SK-N-SH treated with all-trans-retinoic acid at 6 μM for 48 hours (cell line): ENCODE measurements at regions not wholly inside any gene's neighbourhood (a gene's known extent, or its start where the extent isn't known, plus 50 kb on each side); places are given as distances from the start of the nearest gene placed in this dataset.

Source experiments
- ATAC-seq: fragments of 200-7000 bp; cut with Tn5 transposase; 3 replicates; pipeline ENCODE4 v1.9.1; 2020; ENCODE audit warnings: mild to moderate bottlenecking, moderate library complexity
- ARNTL ChIP-seq: fragments of 450-650 bp; formaldehyde crosslinking; IDR thresholded peaks from 2 replicates; pipeline ENCODE4 v1.5.0; 2020; ENCODE audit warnings: low read depth, mild to moderate bottlenecking, moderate library complexity, borderline replicate concordance
- BACH2 ChIP-seq: fragments of 250-450 bp; sonication (Bioruptor Pico); IDR thresholded peaks from 2 replicates; pipeline ENCODE4 v1.9.0; 2021; ENCODE audit warnings: mild to moderate bottlenecking, borderline replicate concordance
- ESRRG ChIP-seq: fragments of 250-450 bp; sonication (Bioruptor Pico); IDR thresholded peaks from 2 replicates; pipeline ENCODE4 v1.6.1; 2021; ENCODE audit warnings: mild to moderate bottlenecking
- ISL1 ChIP-seq: fragments of 250-450 bp; sonication (Bioruptor Pico); IDR thresholded peaks from 2 replicates; pipeline ENCODE4 v2.1.2; 2022; ENCODE audit warnings: mild to moderate bottlenecking, moderate library complexity
- OSR1 ChIP-seq: fragments of 250-450 bp; sonication (Bioruptor Pico); IDR thresholded peaks from 2 replicates; pipeline ENCODE4 v1.8.0; 2022; ENCODE audit warnings: moderate library complexity, mild to moderate bottlenecking, inconsistent platforms
- PPARA ChIP-seq: fragments of 250-450 bp; sonication (Bioruptor Pico); IDR thresholded peaks from 2 replicates; pipeline ENCODE4 v1.5.0; 2020; ENCODE audit warnings: mild to moderate bottlenecking, borderline replicate concordance
- RARB ChIP-seq: fragments of 250-450 bp; sonication (Bioruptor Pico); IDR thresholded peaks from 2 replicates; pipeline ENCODE4 v1.8.0; 2021; ENCODE audit warnings: mild to moderate bottlenecking, moderate library complexity
- SNAI2 ChIP-seq: fragments of 250-450 bp; sonication (Bioruptor Pico); IDR thresholded peaks from 2 replicates; pipeline ENCODE4 v1.5.0; 2020; ENCODE audit warnings: mild to moderate bottlenecking, moderate library complexity
- TCF4 ChIP-seq: fragments of 250-450 bp; sonication (Bioruptor Pico); IDR thresholded peaks from 2 replicates; pipeline ENCODE4 v1.8.0; 2021; ENCODE audit warnings: mild to moderate bottlenecking, moderate library complexity, borderline replicate concordance
- ZC3H10 ChIP-seq: fragments of 250-450 bp; sonication (Bioruptor Pico); IDR thresholded peaks from 2 replicates; pipeline ENCODE4 v1.5.1; 2021; ENCODE audit warnings: mild to moderate bottlenecking, moderate library complexity
- ZFP30 ChIP-seq: fragments of 450-650 bp; formaldehyde crosslinking; IDR thresholded peaks from 2 replicates; pipeline ENCODE4 v1.5.0; 2022; ENCODE audit warnings: mild to moderate bottlenecking, moderate library complexity
- ZNF70 ChIP-seq: fragments of 450-650 bp; formaldehyde crosslinking; IDR thresholded peaks from 2 replicates; pipeline ENCODE4 v1.5.0; 2020; ENCODE audit warnings: mild to moderate bottlenecking, moderate library complexity
- ZNF8 ChIP-seq: fragments of 450-650 bp; formaldehyde crosslinking; IDR thresholded peaks from 2 replicates; pipeline ENCODE4 v1.5.0; 2020; ENCODE audit warnings: mild to moderate bottlenecking, moderate library complexity
- TF ChIP-seq, protein P1 (sequence below): fragments of 250-450 bp; sonication (Bioruptor Pico); IDR thresholded peaks from 2 replicates; pipeline ENCODE4 v1.5.0; 2020; ENCODE audit warnings: mild to moderate bottlenecking, moderate library complexity
- TF ChIP-seq, protein P2 (sequence below): fragments of 250-450 bp; sonication (Bioruptor Pico); IDR thresholded peaks from 2 replicates; pipeline ENCODE4 v1.5.1; 2021; ENCODE audit warnings: mild to moderate bottlenecking, moderate library complexity
- TF ChIP-seq, protein P3 (sequence below): fragments of 250-450 bp; sonication (Bioruptor Pico); IDR thresholded peaks from 2 replicates; pipeline ENCODE4 v1.5.1; 2020; ENCODE audit warnings: low read depth, mild to moderate bottlenecking, moderate library complexity
- TF ChIP-seq, protein P4 (sequence below): fragments of 250-450 bp; sonication (Bioruptor Pico); IDR thresholded peaks from 2 replicates; pipeline ENCODE4 v1.8.0; 2020; ENCODE audit warnings: mild to moderate bottlenecking, moderate library complexity, borderline replicate concordance

DNA sequence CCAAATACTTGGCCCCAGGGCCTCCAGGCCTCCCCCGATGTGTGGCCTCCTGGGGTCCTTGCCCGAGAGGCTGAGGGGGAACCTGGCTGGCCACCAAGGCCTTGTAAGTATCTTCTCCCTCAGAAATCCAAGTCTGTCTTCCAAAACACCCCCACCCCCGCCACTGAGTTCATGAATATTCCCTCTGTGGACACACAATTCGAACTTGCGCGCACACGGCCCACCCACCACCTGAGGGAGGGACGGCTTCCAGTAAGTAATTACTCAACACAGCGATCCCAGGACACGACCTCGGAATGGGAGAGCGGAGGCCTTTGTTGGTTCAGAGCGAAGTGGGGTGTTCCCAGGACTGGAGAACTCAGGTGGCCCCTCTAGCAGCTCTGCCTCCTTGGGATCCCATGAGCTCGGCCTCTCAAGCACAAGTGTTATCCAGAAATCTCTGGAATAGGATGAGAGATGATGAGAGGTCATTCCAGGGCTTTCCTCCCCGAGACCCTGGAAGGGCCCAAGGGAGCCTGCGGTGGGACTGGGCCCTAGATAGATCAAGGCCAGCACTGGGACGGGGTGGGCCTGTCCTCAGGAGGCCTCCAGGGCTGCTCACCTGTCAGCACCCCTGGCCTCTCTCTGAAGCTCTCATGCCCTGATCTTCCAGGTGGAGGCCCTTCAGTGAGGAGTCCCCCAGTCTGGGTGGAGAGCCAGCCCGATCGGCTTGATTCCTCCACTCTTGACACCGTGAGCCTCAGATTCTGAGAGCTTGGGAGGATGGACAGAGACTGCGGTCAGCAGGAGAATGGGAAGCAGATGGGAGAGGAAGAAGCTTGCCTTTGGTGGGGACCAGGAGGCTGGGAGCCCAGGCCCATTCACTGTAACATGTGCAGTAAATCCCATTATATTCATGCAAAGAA lies 219.0 kb upstream of the RTL1 start:
- no peak for TF ChIP-seq PPARA (CRISPR knock-in tag)
- TF ChIP-seq ZNF8 (CRISPR knock-in tag) = no peak
- TF ChIP-seq RARB (CRISPR knock-in tag) = no peak
- no peak for TF ChIP-seq BACH2 (CRISPR knock-in tag)
- ATAC-seq = no peak

DNA sequence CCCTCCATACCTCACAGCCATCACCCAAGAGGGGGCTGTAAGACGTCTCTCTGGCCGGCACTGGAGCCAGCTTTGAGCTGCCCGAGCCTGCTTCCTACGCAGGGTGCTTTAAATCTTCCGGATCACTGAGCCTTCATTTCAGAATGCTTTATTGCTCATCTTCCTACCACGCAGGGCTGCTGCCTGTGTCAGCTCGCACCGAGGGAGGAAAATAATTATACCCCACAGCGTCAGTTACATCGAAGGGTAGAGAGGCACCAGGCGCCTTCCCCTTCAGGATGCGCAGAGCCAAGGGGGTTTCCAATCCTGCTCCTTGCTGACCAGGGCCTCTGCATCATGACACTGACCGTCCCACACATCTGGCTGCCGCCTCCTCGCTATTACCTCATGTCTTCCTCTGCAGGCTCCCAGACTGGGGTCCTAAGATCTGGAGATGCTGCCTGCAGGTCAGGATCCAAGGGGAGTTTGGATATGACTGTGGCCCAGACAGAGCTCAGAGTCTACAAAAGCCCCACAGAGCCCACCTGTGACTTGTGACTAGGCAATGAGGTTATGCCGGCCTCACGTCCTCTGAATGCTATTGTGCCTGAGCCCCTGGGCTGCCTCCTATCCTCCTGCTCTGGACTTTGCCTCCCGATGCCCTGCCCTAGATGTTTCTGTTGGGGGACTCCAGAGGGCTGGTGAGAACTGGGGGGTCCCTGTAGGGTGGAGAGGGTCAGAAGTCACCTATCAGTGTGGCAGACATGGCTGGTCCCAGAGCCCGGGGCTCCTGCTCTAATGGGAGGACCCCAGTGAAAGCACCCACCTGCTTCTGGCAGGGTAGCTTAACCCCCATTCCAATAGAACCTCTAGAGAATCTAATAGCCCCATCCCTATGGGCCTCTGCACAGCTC lies 220.3 kb upstream of the RTL1 start:
- ATAC-seq = no peak
- TF ChIP-seq ZNF8 (CRISPR knock-in tag) (no peak), ZFP30 (CRISPR knock-in tag) (no peak)

DNA sequence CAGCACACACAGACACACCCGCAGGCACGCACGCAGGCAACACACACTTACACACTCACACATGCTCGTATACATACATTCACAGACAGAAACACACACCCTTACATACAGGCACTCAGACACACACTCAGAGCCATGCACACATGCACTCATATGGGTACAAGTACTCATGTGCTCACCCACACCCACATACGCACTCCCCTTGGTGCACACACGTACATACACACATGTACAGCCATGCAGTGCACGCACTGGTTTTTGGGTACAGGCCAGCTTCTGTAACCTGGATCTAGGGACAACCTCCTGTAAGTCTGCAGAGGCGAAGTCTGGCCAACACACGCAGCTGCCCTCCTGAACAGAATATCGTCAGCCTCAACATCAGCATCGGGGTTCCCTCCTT lies 221.3 kb upstream of the RTL1 start:
- ATAC-seq = no peak
- TF ChIP-seq ZNF8 (CRISPR knock-in tag) (no peak), TCF4 (CRISPR knock-in tag) (no peak), SNAI2 (CRISPR knock-in tag) (no peak)
- TF ChIP-seq, protein P1, sequence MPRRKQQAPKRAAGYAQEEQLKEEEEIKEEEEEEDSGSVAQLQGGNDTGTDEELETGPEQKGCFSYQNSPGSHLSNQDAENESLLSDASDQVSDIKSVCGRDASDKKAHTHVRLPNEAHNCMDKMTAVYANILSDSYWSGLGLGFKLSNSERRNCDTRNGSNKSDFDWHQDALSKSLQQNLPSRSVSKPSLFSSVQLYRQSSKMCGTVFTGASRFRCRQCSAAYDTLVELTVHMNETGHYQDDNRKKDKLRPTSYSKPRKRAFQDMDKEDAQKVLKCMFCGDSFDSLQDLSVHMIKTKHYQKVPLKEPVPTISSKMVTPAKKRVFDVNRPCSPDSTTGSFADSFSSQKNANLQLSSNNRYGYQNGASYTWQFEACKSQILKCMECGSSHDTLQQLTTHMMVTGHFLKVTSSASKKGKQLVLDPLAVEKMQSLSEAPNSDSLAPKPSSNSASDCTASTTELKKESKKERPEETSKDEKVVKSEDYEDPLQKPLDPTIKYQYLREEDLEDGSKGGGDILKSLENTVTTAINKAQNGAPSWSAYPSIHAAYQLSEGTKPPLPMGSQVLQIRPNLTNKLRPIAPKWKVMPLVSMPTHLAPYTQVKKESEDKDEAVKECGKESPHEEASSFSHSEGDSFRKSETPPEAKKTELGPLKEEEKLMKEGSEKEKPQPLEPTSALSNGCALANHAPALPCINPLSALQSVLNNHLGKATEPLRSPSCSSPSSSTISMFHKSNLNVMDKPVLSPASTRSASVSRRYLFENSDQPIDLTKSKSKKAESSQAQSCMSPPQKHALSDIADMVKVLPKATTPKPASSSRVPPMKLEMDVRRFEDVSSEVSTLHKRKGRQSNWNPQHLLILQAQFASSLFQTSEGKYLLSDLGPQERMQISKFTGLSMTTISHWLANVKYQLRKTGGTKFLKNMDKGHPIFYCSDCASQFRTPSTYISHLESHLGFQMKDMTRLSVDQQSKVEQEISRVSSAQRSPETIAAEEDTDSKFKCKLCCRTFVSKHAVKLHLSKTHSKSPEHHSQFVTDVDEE = no peak

DNA sequence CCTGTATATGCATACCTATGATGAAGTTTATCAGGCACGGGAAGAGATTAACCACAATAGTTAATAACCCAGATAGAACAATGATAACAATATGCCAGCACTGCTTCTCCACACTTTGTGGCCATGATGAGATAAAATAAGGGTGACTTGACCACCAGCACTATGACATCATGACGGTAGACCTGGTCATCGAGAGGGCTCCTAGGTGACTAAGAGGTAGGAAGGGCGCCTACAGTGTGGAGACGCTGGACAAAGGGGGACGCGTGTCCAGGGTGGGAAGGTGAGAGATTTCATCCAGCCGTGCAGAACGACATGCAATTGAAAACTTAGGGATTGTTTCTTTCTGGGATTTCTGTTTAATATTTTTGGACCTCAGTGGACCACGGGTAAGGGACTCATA lies 221.8 kb upstream of the RTL1 start:
- ATAC-seq = no peak
- TF ChIP-seq ISL1 (CRISPR knock-in tag) (no peak), RARB (CRISPR knock-in tag) (no peak), ESRRG (CRISPR knock-in tag) (no peak), PPARA (CRISPR knock-in tag) (no peak), OSR1 (CRISPR knock-in tag) (no peak), ZNF70 (no peak), SNAI2 (CRISPR knock-in tag) (no peak), ZFP30 (CRISPR knock-in tag) (no peak), ARNTL (CRISPR knock-in tag) (no peak), ZC3H10 (CRISPR knock-in tag) (no peak), BACH2 (CRISPR knock-in tag) (no peak)
- TF ChIP-seq, protein P2, sequence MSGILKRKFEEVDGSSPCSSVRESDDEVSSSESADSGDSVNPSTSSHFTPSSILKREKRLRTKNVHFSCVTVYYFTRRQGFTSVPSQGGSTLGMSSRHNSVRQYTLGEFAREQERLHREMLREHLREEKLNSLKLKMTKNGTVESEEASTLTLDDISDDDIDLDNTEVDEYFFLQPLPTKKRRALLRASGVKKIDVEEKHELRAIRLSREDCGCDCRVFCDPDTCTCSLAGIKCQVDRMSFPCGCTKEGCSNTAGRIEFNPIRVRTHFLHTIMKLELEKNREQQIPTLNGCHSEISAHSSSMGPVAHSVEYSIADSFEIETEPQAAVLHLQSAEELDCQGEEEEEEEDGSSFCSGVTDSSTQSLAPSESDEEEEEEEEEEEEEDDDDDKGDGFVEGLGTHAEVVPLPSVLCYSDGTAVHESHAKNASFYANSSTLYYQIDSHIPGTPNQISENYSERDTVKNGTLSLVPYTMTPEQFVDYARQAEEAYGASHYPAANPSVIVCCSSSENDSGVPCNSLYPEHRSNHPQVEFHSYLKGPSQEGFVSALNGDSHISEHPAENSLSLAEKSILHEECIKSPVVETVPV = no peak
- TF ChIP-seq, protein P3, sequence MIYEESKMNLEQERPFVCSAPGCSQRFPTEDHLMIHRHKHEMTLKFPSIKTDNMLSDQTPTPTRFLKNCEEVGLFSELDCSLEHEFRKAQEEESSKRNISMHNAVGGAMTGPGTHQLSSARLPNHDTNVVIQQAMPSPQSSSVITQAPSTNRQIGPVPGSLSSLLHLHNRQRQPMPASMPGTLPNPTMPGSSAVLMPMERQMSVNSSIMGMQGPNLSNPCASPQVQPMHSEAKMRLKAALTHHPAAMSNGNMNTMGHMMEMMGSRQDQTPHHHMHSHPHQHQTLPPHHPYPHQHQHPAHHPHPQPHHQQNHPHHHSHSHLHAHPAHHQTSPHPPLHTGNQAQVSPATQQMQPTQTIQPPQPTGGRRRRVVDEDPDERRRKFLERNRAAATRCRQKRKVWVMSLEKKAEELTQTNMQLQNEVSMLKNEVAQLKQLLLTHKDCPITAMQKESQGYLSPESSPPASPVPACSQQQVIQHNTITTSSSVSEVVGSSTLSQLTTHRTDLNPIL (CRISPR knock-in tag) = no peak

DNA sequence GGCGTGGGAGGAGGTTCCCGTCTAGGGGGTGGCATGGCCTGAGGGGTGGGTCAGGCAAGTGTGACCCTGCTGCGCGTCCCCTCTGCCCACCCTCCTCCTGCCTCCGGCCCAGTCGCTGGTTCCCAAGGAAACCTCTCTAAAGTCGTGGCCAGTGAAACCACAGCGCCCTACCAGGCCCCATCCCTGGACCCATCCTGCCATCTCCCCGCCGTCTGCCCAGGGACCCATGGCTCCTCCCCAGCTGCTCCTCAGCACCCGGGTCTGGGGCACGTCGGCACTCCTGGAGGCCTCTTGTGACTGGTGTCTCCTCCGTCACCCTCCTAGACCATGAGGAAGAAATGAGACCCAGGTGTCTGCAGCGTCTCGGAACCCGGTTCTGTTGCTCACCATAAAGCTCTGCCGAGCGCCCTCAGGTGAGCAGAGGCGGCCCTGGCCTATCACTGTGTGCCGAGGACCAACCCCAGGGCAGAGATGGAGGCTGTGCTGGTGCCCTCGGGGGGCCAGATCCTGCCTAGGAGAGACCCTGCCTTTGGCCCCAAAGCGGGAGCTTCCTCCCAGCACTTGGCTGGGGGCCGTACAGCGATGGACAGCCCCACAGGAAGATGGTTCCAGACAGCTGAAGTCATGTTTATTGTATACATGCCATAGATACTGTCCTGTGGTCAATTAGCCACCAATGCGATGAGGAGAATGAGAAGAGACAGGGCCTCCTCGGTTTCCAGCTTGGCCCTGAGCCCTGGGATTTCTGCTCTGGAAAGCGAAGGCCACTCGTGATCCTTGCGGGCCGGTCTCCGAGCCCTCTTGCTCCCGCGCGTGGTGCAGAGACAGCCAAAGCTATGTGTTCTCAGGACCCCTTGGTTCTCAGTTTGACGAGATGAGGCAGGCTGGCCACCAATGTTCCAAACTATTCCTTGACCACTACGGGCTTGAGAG lies 222.5 kb upstream of the RTL1 start:
- no peak for ATAC-seq
- TF ChIP-seq, protein P4, sequence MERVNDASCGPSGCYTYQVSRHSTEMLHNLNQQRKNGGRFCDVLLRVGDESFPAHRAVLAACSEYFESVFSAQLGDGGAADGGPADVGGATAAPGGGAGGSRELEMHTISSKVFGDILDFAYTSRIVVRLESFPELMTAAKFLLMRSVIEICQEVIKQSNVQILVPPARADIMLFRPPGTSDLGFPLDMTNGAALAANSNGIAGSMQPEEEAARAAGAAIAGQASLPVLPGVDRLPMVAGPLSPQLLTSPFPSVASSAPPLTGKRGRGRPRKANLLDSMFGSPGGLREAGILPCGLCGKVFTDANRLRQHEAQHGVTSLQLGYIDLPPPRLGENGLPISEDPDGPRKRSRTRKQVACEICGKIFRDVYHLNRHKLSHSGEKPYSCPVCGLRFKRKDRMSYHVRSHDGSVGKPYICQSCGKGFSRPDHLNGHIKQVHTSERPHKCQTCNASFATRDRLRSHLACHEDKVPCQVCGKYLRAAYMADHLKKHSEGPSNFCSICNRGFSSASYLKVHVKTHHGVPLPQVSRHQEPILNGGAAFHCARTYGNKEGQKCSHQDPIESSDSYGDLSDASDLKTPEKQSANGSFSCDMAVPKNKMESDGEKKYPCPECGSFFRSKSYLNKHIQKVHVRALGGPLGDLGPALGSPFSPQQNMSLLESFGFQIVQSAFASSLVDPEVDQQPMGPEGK (CRISPR knock-in tag) = no peak
- TF ChIP-seq ESRRG (CRISPR knock-in tag) = no peak
- TF ChIP-seq ISL1 (CRISPR knock-in tag) = no peak
- TF ChIP-seq, protein P2 = no peak
- no peak for TF ChIP-seq ZC3H10 (CRISPR knock-in tag)
- TF ChIP-seq, all 23 proteins: peak for 0
